Mesendoderm (in vitro differentiated cells): ENCODE measurements at regions not wholly inside any gene's neighbourhood (a gene's known extent, or its start where the extent isn't known, plus 50 kb on each side); places are given as distances from the start of the nearest gene placed in this dataset.

Source experiments
- DNase-seq: peaks from one replicate; pipeline ENCODE4 v3.0.0; 2013
- H2AK5ac ChIP-seq: 2 replicates; pipeline ENCODE4 v1.6.1; 2013; ENCODE audit warnings: low read length, inconsistent platforms
- H2BK120ac ChIP-seq: 2 replicates; pipeline ENCODE4 v1.6.1; 2013; ENCODE audit warnings: low read depth, mild to moderate bottlenecking, low read length, moderate library complexity, mixed read lengths
- H2BK15ac ChIP-seq: replicated peaks from 2 replicates; pipeline ENCODE4 v1.6.1; 2013; ENCODE audit warnings: low read depth, mild to moderate bottlenecking, moderate library complexity
- H2BK5ac ChIP-seq: 2 replicates; pipeline ENCODE4 v1.6.1; 2013; ENCODE audit warnings: low read length, inconsistent platforms
- H3K18ac ChIP-seq: 2 replicates; pipeline ENCODE4 v1.6.1; 2013; ENCODE audit warnings: mild to moderate bottlenecking, low read length, mixed read lengths
- H3K23ac ChIP-seq: one replicate; pipeline ENCODE4 v1.6.1; 2013; ENCODE audit warnings: low read length
- H3K27ac ChIP-seq: 2 replicates; pipeline ENCODE4 v1.5.1; 2013; ENCODE audit warnings: low read depth, mild to moderate bottlenecking, inconsistent platforms, low read length, moderate library complexity
- H3K27me3 ChIP-seq: 2 replicates; pipeline ENCODE4 v1.6.1; 2013; ENCODE audit warnings: low read length, control low read depth, mild to moderate bottlenecking, inconsistent platforms; ENCODE audit not compliant: insufficient read depth, poor library complexity
- H3K36me3 ChIP-seq: 2 replicates; pipeline ENCODE4 v1.6.1; 2013; ENCODE audit warnings: low read length, inconsistent platforms; ENCODE audit not compliant: control insufficient read depth, insufficient read depth
- H3K4ac ChIP-seq: one replicate; pipeline ENCODE4 v1.6.1; 2013; ENCODE audit warnings: low read depth, mild to moderate bottlenecking, low read length, moderate library complexity
- H3K4me1 ChIP-seq: 2 replicates; pipeline ENCODE4 v1.6.1; 2013; ENCODE audit warnings: low read depth, low read length, inconsistent platforms; ENCODE audit not compliant: control insufficient read depth
- H3K4me2 ChIP-seq: 2 replicates; pipeline ENCODE4 v1.6.1; 2013; ENCODE audit warnings: low read length
- H3K4me3 ChIP-seq: 2 replicates; pipeline ENCODE4 v1.5.1; 2013; ENCODE audit warnings: mild to moderate bottlenecking, low read length
- H3K56ac ChIP-seq: one replicate; pipeline ENCODE4 v1.6.1; 2013; ENCODE audit warnings: low read length
- H3K79me1 ChIP-seq: 2 replicates; pipeline ENCODE4 v1.6.1; 2013; ENCODE audit warnings: low read length, inconsistent platforms
- H3K79me2 ChIP-seq: 2 replicates; pipeline ENCODE4 v1.6.1; 2013; ENCODE audit warnings: mild to moderate bottlenecking, low read length; ENCODE audit not compliant: control insufficient read depth, insufficient read depth
- H3K9ac ChIP-seq: 2 replicates; pipeline ENCODE4 v1.6.1; 2013; ENCODE audit warnings: low read length, inconsistent platforms
- H4K5ac ChIP-seq: one replicate; pipeline ENCODE4 v1.6.1; 2013; ENCODE audit warnings: low read length
- H4K8ac ChIP-seq: one replicate; pipeline ENCODE4 v1.6.1; 2013; ENCODE audit warnings: low read depth, mild to moderate bottlenecking, control low read depth, low read length, moderate library complexity
- WGBS: extraction: QIAGEN DNeasy Blood & Tissue Kit; methylation state at CpG from one replicate; pipeline ENCODE4 v1.1.7; 2013; ENCODE audit warnings: low lambda C conversion rate, missing lambda C conversion rate; ENCODE audit not compliant: insufficient coverage; ENCODE audit errors: extremely low coverage; 5-methylcytosine and 5-hydroxymethylcytosine counted together

DNA sequence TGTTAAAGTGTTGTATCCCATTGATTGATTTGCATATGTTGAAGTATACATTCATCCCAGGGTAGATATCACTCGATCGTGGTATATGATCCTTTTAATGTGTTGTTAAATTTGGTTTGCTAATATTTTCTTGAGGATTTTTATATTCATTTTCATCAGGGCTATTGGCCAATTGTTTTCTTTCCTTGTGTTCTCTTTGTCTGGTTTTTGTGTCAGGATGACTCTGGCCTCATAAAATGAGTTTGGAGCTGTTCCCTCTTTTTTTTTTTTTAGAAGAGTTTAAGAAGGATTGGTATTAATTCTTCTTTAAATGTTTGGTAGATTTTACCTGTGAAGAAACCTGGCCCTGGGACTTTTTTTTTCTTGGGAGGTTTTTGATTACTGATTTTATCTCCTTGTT is 303.5 kb upstream of the RTL1 start:
- H3K27ac ChIP-seq = no peak overlapping the region
- WGBS = no CpG with 5 or more reads among the region's 2 CpGs
- no peak overlapping the region for H3K4me3 ChIP-seq
- H2BK15ac ChIP-seq = no peak overlapping the region
- H4K5ac ChIP-seq = no peak overlapping the region
- no peaks in the 10 kb centered on the region for H3K79me2 ChIP-seq
- no peak overlapping the region for H2BK120ac ChIP-seq
- no peak overlapping the region for H3K4ac ChIP-seq
- no peak overlapping the region for H2AK5ac ChIP-seq
- H4K8ac ChIP-seq = no peak overlapping the region
- H3K27me3 ChIP-seq = no peaks in the 10 kb centered on the region
- H3K4me1 ChIP-seq = no peaks in the 10 kb centered on the region
- H3K18ac ChIP-seq = no peak overlapping the region
- no peak overlapping the region for H3K56ac ChIP-seq
- H3K36me3 ChIP-seq = no peaks in the 10 kb centered on the region
- no peak overlapping the region for H2BK5ac ChIP-seq
- H3K4me2 ChIP-seq = no peak overlapping the region
- no peaks in the 10 kb centered on the region for H3K79me1 ChIP-seq
- no peak for DNase-seq
- no peak overlapping the region for H3K23ac ChIP-seq
- no peak overlapping the region for H3K9ac ChIP-seq

DNA sequence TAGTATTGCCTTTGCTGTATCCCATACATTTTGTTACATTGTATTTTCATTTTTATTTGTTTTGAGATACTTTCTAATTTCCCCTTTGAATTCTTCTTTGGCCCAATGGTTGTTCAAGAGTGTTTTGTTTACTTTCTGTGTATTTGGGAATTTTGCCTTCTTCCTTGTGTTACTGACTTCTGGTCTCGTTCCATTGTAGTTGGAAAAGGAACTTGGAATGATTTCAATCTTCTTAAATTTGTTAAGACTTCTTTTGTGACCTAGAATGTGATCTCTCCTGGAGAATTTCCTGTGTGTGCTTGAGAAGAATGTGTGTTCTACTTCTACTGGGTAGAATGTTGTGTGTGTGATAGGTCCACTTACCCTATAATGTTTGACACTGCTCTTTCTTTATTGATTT is 304.4 kb upstream of the RTL1 start:
- DNase-seq = no peak
- no peak overlapping the region for H3K4me2 ChIP-seq
- H4K5ac ChIP-seq = no peak overlapping the region
- H3K4ac ChIP-seq = no peak overlapping the region
- no peak overlapping the region for H2BK5ac ChIP-seq
- H3K27ac ChIP-seq = no peak overlapping the region
- no peaks in the 10 kb centered on the region for H3K79me2 ChIP-seq
- H3K36me3 ChIP-seq = no peaks in the 10 kb centered on the region
- H2BK120ac ChIP-seq = no peak overlapping the region
- no peak overlapping the region for H3K56ac ChIP-seq
- H2BK15ac ChIP-seq = no peak overlapping the region
- H4K8ac ChIP-seq = no peak overlapping the region
- H3K23ac ChIP-seq = no peak overlapping the region
- H3K79me1 ChIP-seq = no peaks in the 10 kb centered on the region
- H2AK5ac ChIP-seq = no peak overlapping the region
- WGBS = no CpG with 5 or more reads among the region's 1 CpG
- H3K4me1 ChIP-seq = no peaks in the 10 kb centered on the region
- no peaks in the 10 kb centered on the region for H3K27me3 ChIP-seq
- no peak overlapping the region for H3K4me3 ChIP-seq
- no peak overlapping the region for H3K18ac ChIP-seq
- H3K9ac ChIP-seq = no peak overlapping the region

DNA sequence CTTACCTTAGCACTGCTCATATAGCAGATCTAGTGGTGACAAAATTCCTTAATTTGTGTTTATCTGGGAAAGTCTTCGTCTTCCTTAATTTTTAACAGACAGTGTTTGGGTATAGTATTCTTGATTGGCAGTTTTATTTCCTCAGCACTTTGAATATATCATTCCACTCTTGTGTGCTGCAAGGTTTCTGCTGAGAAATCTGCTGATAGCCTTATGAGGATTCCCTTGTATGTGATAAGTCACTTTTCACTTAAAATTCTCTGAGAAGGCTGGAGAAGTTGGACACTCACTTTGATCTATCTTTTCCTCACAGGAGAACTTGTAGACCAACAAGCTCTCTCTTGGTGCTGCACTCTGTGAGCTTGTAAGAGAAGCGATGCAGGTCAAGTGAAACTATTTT is 306.1 kb upstream of the RTL1 start:
- Histone ChIP-seq H3K36me3 (no peaks in the 10 kb centered on the region), H3K4ac (no peak overlapping the region), H4K8ac (no peak overlapping the region), H3K27ac (no peak overlapping the region), H3K4me2 (no peak overlapping the region), H3K23ac (no peak overlapping the region), H3K79me2 (no peaks in the 10 kb centered on the region), H3K27me3 (no peaks in the 10 kb centered on the region), H3K79me1 (no peaks in the 10 kb centered on the region), H2AK5ac (no peak overlapping the region), H2BK120ac (no peak overlapping the region), H3K9ac (no peak overlapping the region), H3K4me1 (no peaks in the 10 kb centered on the region), H2BK5ac (no peak overlapping the region), H2BK15ac (no peak overlapping the region), H3K18ac (no peak overlapping the region), H4K5ac (no peak overlapping the region), H3K4me3 (no peak overlapping the region), H3K56ac (no peak overlapping the region)
- WGBS = no CpG with 5 or more reads among the region's 2 CpGs
- no peak for DNase-seq

DNA sequence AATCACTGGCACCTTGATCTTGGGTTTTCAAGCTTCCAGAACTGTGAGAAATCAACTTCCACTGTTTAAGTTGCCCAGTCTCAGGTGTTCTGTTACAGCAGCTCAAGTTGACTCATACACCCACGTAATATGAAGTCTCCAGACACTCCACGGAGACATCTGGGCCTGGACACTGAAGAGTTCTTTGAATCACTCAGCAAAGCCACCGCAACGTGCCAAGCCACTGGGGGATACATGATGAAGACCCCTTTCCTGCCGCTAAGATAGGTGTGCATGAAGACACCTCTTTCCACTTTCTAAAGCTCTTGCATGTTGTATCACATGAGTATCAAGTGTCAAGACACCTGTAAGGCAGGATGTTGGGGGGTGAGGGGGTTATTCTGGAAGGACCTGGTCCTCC is 311.7 kb upstream of the RTL1 start:
- H3K36me3 ChIP-seq = no peaks in the 10 kb centered on the region
- WGBS = no CpG with 5 or more reads among the region's 5 CpGs
- H3K27ac ChIP-seq = no peak overlapping the region
- H4K8ac ChIP-seq = no peak overlapping the region
- no peak overlapping the region for H3K23ac ChIP-seq
- no peak overlapping the region for H3K56ac ChIP-seq
- no peaks in the 10 kb centered on the region for H3K79me2 ChIP-seq
- no peak overlapping the region for H2BK5ac ChIP-seq
- no peak overlapping the region for H3K18ac ChIP-seq
- no peak overlapping the region for H3K4ac ChIP-seq
- no peak for DNase-seq
- no peak overlapping the region for H2AK5ac ChIP-seq
- no peak overlapping the region for H3K4me3 ChIP-seq
- H3K4me2 ChIP-seq = no peak overlapping the region
- no peaks in the 10 kb centered on the region for H3K79me1 ChIP-seq
- H3K9ac ChIP-seq = no peak overlapping the region
- H3K27me3 ChIP-seq = no peaks in the 10 kb centered on the region
- no peak overlapping the region for H2BK15ac ChIP-seq
- no peak overlapping the region for H4K5ac ChIP-seq
- H2BK120ac ChIP-seq = no peak overlapping the region
- H3K4me1 ChIP-seq = no peaks in the 10 kb centered on the region

DNA sequence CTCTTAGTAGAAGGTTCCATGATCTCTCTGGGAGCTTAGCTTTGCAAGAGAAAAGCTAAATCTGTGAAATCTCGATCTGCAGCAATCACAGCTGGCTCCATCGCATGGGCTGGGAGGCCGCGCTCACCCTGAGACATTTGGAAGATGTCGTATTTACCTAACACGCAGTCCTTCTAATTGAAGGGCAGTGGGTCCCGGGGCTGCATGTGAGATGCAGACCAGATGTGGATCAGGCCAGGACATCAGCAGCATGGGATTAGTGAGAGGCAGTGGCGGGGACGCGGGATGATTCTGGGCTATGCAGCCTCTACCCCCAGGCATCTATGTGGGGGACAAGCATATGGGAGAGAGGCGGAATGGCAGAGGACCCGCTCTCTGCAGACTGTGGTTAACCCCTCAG is 312.4 kb upstream of the RTL1 start:
- no peak overlapping the region for H3K27ac ChIP-seq
- no CpG with 5 or more reads among the region's 12 CpGs for WGBS
- no peak for DNase-seq
- H3K4ac ChIP-seq = no peak overlapping the region
- no peaks in the 10 kb centered on the region for H3K79me2 ChIP-seq
- H3K18ac ChIP-seq = no peak overlapping the region
- no peak overlapping the region for H2AK5ac ChIP-seq
- no peak overlapping the region for H2BK120ac ChIP-seq
- H3K4me3 ChIP-seq = no peak overlapping the region
- no peak overlapping the region for H3K23ac ChIP-seq
- H3K9ac ChIP-seq = no peak overlapping the region
- no peak overlapping the region for H3K56ac ChIP-seq
- no peak overlapping the region for H2BK5ac ChIP-seq
- H2BK15ac ChIP-seq = no peak overlapping the region
- no peaks in the 10 kb centered on the region for H3K4me1 ChIP-seq
- H3K4me2 ChIP-seq = no peak overlapping the region
- no peak overlapping the region for H4K8ac ChIP-seq
- no peaks in the 10 kb centered on the region for H3K27me3 ChIP-seq
- no peak overlapping the region for H4K5ac ChIP-seq
- no peaks in the 10 kb centered on the region for H3K79me1 ChIP-seq
- no peaks in the 10 kb centered on the region for H3K36me3 ChIP-seq

DNA sequence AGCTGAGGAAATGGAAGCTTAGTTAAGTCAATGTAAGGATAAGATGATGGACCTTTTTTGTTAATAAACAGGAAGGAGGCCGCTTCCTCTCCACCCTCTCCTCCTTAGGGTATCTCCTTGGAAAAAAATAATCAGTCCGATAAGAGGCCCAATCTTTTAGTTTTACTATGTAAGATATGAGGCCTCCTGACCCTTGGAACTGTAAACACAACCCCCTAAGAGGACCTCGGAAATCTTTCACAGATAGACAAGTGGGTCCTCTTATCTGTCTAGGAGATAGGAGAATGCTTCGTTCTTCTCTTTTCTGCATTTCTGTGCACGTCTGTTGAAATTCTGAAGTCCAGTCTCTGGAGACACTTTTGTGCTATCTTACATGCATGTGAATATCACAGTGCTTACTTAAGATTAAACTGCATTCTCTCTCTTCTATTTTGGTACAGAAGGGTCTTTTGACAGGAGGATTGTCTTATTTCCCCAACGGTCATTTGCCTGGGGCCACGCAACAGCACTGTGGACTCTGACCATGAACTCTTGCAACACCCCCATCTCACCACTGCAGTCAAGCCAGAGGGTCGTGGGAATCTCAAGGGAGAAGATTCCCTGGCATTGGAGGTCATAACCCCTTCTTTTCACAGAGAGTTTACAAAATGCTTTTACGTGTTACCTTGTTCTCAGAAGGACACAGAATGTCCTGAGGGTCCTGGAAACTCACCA is 313.0 kb upstream of the RTL1 start:
- no CpG with 5 or more reads among the region's 9 CpGs for WGBS
- Histone ChIP-seq H2BK15ac (no peak overlapping the region), H3K4me3 (no peak overlapping the region), H3K4me1 (no peaks in the 10 kb centered on the region), H4K5ac (no peak overlapping the region), H3K18ac (no peak overlapping the region), H3K4me2 (no peak overlapping the region), H2AK5ac (no peak overlapping the region), H4K8ac (no peak overlapping the region), H3K9ac (no peak overlapping the region), H3K79me1 (no peaks in the 10 kb centered on the region), H3K23ac (no peak overlapping the region), H3K56ac (no peak overlapping the region), H2BK120ac (no peak overlapping the region), H2BK5ac (no peak overlapping the region), H3K27me3 (no peaks in the 10 kb centered on the region), H3K79me2 (no peaks in the 10 kb centered on the region), H3K36me3 (no peaks in the 10 kb centered on the region), H3K27ac (no peak overlapping the region), H3K4ac (no peak overlapping the region)
- DNase-seq = no peak
